SK-N-SH (cell line): ENCODE measurements at regions not wholly inside any gene's neighbourhood (a gene's known extent, or its start where the extent isn't known, plus 50 kb on each side); places are given as distances from the start of the nearest gene placed in this dataset.

Source experiments
- EZH2phosphoT487 ChIP-seq: fragments of 200-600 bp; sonication (generic); IDR thresholded peaks from 2 replicates; pipeline ENCODE4 v1.6.1; 2017; ENCODE audit warnings: low read depth, mixed run types, mild to moderate bottlenecking, antibody characterized with exemption, moderate library complexity, borderline replicate concordance
- FOXJ3 ChIP-seq: sonication (generic); formaldehyde crosslinking; IDR thresholded peaks from 2 replicates; pipeline ENCODE4 v1.5.1; 2020; ENCODE audit warnings: mild to moderate bottlenecking, missing genetic modification reagents
- GABPA ChIP-seq: IDR thresholded peaks from 2 replicates; pipeline ENCODE4 v1.4.0; 2012; ENCODE audit warnings: low read depth, mild to moderate bottlenecking
- GATA2 ChIP-seq: sonication (generic); formaldehyde crosslinking; IDR thresholded peaks from 2 replicates; pipeline ENCODE4 v1.5.0; 2020; ENCODE audit warnings: mild to moderate bottlenecking, missing genetic modification reagents
- JUND ChIP-seq: IDR thresholded peaks from 2 replicates; pipeline ENCODE4 v1.4.0; 2012
- RCOR1 ChIP-seq: fragments of 150-350 bp; IDR thresholded peaks from 2 replicates; pipeline ENCODE4 v1.6.1; 2017; ENCODE audit warnings: antibody characterized with exemption, low read length
- SIN3A ChIP-seq: IDR thresholded peaks from 2 replicates; pipeline ENCODE4 v1.6.1; 2012; ENCODE audit warnings: low read depth, mild to moderate bottlenecking, low read length, moderate library complexity, borderline replicate concordance
- TAF1 ChIP-seq: IDR thresholded peaks from 2 replicates; pipeline ENCODE4 v1.6.1; 2012; ENCODE audit warnings: low read depth, mild to moderate bottlenecking, low read length, moderate library complexity, borderline replicate concordance
- TF ChIP-seq, protein P1 (sequence below): IDR thresholded peaks from 2 replicates; pipeline ENCODE4 v1.6.1; 2012; ENCODE audit warnings: mild to moderate bottlenecking, low read depth, low read length, moderate library complexity
- TF ChIP-seq, protein P2 (sequence below): fragments of 150-350 bp; IDR thresholded peaks from 2 replicates; pipeline ENCODE4 v1.6.1; 2016; ENCODE audit warnings: mild to moderate bottlenecking, low read depth, low read length
- TF ChIP-seq, protein P3 (sequence below): fragments of 200-600 bp; sonication (generic); IDR thresholded peaks from 2 replicates; pipeline ENCODE4 v1.6.1; 2017; ENCODE audit warnings: antibody characterized with exemption, mild to moderate bottlenecking, moderate library complexity
- TF ChIP-seq, protein P4 (sequence below): IDR thresholded peaks from 2 replicates; pipeline ENCODE4 v1.4.0; 2012; ENCODE audit warnings: low read depth, borderline replicate concordance

DNA sequence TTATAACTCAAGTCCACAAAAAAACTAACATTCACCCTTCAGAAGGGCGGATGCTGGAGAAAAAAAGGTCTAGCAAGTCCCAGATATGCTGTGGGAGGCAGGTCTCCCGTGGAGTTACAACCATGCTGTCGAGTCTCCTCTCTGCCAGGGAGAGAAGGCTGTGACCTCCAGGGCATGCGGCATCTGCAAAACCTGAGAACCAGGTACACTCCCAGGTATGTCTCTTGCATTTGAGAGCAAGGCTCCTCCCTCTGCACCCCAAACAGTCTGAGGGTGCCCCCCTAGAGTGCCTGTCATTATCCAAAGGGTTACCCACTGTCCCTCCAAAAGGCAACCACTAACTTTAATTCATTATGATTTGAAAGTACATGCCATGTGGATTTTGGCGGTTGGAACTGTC is 134.0 kb downstream of the IRX2 start:
- no peak for TF ChIP-seq GATA2 (CRISPR knock-in tag)
- no peak for TF ChIP-seq TAF1
- TF ChIP-seq, protein P1, sequence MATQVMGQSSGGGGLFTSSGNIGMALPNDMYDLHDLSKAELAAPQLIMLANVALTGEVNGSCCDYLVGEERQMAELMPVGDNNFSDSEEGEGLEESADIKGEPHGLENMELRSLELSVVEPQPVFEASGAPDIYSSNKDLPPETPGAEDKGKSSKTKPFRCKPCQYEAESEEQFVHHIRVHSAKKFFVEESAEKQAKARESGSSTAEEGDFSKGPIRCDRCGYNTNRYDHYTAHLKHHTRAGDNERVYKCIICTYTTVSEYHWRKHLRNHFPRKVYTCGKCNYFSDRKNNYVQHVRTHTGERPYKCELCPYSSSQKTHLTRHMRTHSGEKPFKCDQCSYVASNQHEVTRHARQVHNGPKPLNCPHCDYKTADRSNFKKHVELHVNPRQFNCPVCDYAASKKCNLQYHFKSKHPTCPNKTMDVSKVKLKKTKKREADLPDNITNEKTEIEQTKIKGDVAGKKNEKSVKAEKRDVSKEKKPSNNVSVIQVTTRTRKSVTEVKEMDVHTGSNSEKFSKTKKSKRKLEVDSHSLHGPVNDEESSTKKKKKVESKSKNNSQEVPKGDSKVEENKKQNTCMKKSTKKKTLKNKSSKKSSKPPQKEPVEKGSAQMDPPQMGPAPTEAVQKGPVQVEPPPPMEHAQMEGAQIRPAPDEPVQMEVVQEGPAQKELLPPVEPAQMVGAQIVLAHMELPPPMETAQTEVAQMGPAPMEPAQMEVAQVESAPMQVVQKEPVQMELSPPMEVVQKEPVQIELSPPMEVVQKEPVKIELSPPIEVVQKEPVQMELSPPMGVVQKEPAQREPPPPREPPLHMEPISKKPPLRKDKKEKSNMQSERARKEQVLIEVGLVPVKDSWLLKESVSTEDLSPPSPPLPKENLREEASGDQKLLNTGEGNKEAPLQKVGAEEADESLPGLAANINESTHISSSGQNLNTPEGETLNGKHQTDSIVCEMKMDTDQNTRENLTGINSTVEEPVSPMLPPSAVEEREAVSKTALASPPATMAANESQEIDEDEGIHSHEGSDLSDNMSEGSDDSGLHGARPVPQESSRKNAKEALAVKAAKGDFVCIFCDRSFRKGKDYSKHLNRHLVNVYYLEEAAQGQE, result no peak
- TF ChIP-seq, protein P2, sequence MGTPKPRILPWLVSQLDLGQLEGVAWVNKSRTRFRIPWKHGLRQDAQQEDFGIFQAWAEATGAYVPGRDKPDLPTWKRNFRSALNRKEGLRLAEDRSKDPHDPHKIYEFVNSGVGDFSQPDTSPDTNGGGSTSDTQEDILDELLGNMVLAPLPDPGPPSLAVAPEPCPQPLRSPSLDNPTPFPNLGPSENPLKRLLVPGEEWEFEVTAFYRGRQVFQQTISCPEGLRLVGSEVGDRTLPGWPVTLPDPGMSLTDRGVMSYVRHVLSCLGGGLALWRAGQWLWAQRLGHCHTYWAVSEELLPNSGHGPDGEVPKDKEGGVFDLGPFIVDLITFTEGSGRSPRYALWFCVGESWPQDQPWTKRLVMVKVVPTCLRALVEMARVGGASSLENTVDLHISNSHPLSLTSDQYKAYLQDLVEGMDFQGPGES, result no peak
- no peak for TF ChIP-seq RCOR1
- TF ChIP-seq GABPA, result no peak
- TF ChIP-seq, protein P3, sequence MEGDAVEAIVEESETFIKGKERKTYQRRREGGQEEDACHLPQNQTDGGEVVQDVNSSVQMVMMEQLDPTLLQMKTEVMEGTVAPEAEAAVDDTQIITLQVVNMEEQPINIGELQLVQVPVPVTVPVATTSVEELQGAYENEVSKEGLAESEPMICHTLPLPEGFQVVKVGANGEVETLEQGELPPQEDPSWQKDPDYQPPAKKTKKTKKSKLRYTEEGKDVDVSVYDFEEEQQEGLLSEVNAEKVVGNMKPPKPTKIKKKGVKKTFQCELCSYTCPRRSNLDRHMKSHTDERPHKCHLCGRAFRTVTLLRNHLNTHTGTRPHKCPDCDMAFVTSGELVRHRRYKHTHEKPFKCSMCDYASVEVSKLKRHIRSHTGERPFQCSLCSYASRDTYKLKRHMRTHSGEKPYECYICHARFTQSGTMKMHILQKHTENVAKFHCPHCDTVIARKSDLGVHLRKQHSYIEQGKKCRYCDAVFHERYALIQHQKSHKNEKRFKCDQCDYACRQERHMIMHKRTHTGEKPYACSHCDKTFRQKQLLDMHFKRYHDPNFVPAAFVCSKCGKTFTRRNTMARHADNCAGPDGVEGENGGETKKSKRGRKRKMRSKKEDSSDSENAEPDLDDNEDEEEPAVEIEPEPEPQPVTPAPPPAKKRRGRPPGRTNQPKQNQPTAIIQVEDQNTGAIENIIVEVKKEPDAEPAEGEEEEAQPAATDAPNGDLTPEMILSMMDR, result no peak
- no peak for TF ChIP-seq SIN3A
- TF ChIP-seq FOXJ3 (CRISPR knock-in tag), result no peak
- TF ChIP-seq EZH2phosphoT487, result no peak
- TF ChIP-seq JUND, result no peak
- TF ChIP-seq, protein P4, sequence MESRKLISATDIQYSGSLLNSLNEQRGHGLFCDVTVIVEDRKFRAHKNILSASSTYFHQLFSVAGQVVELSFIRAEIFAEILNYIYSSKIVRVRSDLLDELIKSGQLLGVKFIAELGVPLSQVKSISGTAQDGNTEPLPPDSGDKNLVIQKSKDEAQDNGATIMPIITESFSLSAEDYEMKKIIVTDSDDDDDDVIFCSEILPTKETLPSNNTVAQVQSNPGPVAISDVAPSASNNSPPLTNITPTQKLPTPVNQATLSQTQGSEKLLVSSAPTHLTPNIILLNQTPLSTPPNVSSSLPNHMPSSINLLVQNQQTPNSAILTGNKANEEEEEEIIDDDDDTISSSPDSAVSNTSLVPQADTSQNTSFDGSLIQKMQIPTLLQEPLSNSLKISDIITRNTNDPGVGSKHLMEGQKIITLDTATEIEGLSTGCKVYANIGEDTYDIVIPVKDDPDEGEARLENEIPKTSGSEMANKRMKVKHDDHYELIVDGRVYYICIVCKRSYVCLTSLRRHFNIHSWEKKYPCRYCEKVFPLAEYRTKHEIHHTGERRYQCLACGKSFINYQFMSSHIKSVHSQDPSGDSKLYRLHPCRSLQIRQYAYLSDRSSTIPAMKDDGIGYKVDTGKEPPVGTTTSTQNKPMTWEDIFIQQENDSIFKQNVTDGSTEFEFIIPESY, result no peak
